ENCODE measurements at regions not wholly inside any gene's neighbourhood (a gene's known extent, or its start where the extent isn't known, plus 50 kb on each side); places are given as distances from the start of the nearest gene placed in this dataset.

GRCh38 chr20:7710440-7710839, 229.8 kb downstream of the HAO1 start:
- TF ChIP-seq CTCF (conservative IDR thresholded peaks at IDR 0.05 in 1 of 2, IDR thresholded peaks at IDR 0.05 in 1 of 2; ENCODE audit: extremely low read depth in 1 of 2, insufficient read depth in 1 of 2, low read depth in 1 of 2, low read length in 2 of 2) (no peak), EZH2 (IDR thresholded peaks at IDR 0.05; ENCODE audit: borderline replicate concordance, low read length) (no peak)

Data from mammary epithelial cell (primary cell).